ENCODE measurements at regions not wholly inside any gene's neighbourhood (a gene's known extent, or its start where the extent isn't known, plus 50 kb on each side); places are given as distances from the start of the nearest gene placed in this dataset.

GRCh38 chr14:101026341-101026740, 122.8 kb upstream of the RTL1 start:
- TF ChIP-seq CTCF (conservative IDR thresholded peaks at IDR 0.05; ENCODE audit: low read length) (no peak), EZH2phosphoT487 (IDR thresholded peaks at IDR 0.05; ENCODE audit: borderline replicate concordance, low read depth, low read length) (no peak)

Measured in OCI-LY7 (cell line).